Panc1 (cell line): ENCODE measurements at regions not wholly inside any gene's neighbourhood (a gene's known extent, or its start where the extent isn't known, plus 50 kb on each side); places are given as distances from the start of the nearest gene placed in this dataset.

ENCODE experiments used
- POLR2AphosphoS5 ChIP-seq: IDR thresholded peaks from 2 replicates; pipeline ENCODE4 v1.6.1; 2012; ENCODE audit warnings: mild to moderate bottlenecking, low read depth, low read length, moderate library complexity
- TF ChIP-seq, protein P1 (sequence below): fragments of 450-650 bp; IDR thresholded peaks from 2 replicates; pipeline ENCODE4 v1.5.1; 2017; ENCODE audit warnings: mild to moderate bottlenecking
- TF ChIP-seq, protein P2 (sequence below), 2 experiments: IDR thresholded peaks; 2 replicates each; pipeline ENCODE4 v1.6.1; 2011 to 2012; ENCODE audit warnings: low read depth in 2 of 2, control low read depth in 1 of 2, low read length in 1 of 2, mild to moderate bottlenecking in 1 of 2, moderate library complexity in 1 of 2; ENCODE audit not compliant: insufficient read depth in 1 of 2

DNA sequence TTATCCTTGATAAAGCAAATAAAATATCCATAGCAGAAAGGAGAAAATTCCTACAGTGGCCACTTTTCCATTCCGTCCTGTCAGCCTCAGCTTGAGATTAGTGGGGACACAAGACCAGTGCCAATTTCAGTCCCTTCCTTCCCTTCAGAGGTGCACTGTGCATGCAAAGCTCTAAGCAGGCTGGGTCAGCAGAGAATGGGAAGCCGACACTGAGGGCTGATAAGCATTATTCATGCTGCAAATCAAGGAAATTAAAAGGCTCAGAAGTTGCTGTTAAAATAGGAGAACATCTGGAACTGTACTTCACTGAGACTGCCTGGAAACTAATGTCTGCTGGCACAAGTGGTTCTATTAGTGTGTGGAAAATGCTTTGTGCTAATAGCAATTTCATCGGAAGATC is 534.3 kb downstream of the ADCYAP1 start:
- TF ChIP-seq, protein P1, sequence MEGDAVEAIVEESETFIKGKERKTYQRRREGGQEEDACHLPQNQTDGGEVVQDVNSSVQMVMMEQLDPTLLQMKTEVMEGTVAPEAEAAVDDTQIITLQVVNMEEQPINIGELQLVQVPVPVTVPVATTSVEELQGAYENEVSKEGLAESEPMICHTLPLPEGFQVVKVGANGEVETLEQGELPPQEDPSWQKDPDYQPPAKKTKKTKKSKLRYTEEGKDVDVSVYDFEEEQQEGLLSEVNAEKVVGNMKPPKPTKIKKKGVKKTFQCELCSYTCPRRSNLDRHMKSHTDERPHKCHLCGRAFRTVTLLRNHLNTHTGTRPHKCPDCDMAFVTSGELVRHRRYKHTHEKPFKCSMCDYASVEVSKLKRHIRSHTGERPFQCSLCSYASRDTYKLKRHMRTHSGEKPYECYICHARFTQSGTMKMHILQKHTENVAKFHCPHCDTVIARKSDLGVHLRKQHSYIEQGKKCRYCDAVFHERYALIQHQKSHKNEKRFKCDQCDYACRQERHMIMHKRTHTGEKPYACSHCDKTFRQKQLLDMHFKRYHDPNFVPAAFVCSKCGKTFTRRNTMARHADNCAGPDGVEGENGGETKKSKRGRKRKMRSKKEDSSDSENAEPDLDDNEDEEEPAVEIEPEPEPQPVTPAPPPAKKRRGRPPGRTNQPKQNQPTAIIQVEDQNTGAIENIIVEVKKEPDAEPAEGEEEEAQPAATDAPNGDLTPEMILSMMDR: no peak
- no peak for TF ChIP-seq POLR2AphosphoS5
- TF ChIP-seq, protein P2, sequence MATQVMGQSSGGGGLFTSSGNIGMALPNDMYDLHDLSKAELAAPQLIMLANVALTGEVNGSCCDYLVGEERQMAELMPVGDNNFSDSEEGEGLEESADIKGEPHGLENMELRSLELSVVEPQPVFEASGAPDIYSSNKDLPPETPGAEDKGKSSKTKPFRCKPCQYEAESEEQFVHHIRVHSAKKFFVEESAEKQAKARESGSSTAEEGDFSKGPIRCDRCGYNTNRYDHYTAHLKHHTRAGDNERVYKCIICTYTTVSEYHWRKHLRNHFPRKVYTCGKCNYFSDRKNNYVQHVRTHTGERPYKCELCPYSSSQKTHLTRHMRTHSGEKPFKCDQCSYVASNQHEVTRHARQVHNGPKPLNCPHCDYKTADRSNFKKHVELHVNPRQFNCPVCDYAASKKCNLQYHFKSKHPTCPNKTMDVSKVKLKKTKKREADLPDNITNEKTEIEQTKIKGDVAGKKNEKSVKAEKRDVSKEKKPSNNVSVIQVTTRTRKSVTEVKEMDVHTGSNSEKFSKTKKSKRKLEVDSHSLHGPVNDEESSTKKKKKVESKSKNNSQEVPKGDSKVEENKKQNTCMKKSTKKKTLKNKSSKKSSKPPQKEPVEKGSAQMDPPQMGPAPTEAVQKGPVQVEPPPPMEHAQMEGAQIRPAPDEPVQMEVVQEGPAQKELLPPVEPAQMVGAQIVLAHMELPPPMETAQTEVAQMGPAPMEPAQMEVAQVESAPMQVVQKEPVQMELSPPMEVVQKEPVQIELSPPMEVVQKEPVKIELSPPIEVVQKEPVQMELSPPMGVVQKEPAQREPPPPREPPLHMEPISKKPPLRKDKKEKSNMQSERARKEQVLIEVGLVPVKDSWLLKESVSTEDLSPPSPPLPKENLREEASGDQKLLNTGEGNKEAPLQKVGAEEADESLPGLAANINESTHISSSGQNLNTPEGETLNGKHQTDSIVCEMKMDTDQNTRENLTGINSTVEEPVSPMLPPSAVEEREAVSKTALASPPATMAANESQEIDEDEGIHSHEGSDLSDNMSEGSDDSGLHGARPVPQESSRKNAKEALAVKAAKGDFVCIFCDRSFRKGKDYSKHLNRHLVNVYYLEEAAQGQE (IDR thresholded peaks at IDR 0.05; ENCODE audit: insufficient read depth in 1 of 2, low read depth in 2 of 2, low read length in 1 of 2): no peak
